ENCODE measurements at regions not wholly inside any gene's neighbourhood (a gene's known extent, or its start where the extent isn't known, plus 50 kb on each side); places are given as distances from the start of the nearest gene placed in this dataset.

- H3K9me3 ChIP-seq (ENCODE audit: control insufficient read depth, insufficient read depth, low read depth, low read length), result no peaks in the 10 kb centered on the region
- CTCF ChIA-PET, result interaction anchor here (0.6 kb wide), 1 partner anchor 233 kb away, joined by 7 read pairs; no protein-coding TSS in a partner anchor
- no peak for DNase-seq (ENCODE audit: low read depth, low spot score)
- no peaks in the 10 kb centered on the region for H3K36me3 ChIP-seq (ENCODE audit: control insufficient read depth, insufficient read depth, low read length)
- no peaks in the 10 kb centered on the region for H3K4me1 ChIP-seq (ENCODE audit: control insufficient read depth, insufficient read depth, low read length)
- intact Hi-C loops (cut with micrococcal nuclease; ENCODE audit: unreplicated experiment), result no loop called here
- no peak for ATAC-seq
- BruUV-seq (replicated peaks), result no TSS peak
- POLR2A ChIA-PET, result no interaction called here
- no peak for TF ChIP-seq SIN3A (IDR thresholded peaks at IDR 0.05; ENCODE audit: borderline replicate concordance, insufficient read depth, low read depth, low read length)
- TF ChIP-seq, protein P1, sequence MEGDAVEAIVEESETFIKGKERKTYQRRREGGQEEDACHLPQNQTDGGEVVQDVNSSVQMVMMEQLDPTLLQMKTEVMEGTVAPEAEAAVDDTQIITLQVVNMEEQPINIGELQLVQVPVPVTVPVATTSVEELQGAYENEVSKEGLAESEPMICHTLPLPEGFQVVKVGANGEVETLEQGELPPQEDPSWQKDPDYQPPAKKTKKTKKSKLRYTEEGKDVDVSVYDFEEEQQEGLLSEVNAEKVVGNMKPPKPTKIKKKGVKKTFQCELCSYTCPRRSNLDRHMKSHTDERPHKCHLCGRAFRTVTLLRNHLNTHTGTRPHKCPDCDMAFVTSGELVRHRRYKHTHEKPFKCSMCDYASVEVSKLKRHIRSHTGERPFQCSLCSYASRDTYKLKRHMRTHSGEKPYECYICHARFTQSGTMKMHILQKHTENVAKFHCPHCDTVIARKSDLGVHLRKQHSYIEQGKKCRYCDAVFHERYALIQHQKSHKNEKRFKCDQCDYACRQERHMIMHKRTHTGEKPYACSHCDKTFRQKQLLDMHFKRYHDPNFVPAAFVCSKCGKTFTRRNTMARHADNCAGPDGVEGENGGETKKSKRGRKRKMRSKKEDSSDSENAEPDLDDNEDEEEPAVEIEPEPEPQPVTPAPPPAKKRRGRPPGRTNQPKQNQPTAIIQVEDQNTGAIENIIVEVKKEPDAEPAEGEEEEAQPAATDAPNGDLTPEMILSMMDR (IDR thresholded peaks at IDR 0.05), result no peak
- TF ChIP-seq POLR2AphosphoS5 (IDR thresholded peaks at IDR 0.05; ENCODE audit: low read depth, low read length), result no peak
- no peak for TF ChIP-seq TCF7L2 (IDR thresholded peaks at IDR 0.05; ENCODE audit: low read depth, low read length)
- TF ChIP-seq, protein P2, sequence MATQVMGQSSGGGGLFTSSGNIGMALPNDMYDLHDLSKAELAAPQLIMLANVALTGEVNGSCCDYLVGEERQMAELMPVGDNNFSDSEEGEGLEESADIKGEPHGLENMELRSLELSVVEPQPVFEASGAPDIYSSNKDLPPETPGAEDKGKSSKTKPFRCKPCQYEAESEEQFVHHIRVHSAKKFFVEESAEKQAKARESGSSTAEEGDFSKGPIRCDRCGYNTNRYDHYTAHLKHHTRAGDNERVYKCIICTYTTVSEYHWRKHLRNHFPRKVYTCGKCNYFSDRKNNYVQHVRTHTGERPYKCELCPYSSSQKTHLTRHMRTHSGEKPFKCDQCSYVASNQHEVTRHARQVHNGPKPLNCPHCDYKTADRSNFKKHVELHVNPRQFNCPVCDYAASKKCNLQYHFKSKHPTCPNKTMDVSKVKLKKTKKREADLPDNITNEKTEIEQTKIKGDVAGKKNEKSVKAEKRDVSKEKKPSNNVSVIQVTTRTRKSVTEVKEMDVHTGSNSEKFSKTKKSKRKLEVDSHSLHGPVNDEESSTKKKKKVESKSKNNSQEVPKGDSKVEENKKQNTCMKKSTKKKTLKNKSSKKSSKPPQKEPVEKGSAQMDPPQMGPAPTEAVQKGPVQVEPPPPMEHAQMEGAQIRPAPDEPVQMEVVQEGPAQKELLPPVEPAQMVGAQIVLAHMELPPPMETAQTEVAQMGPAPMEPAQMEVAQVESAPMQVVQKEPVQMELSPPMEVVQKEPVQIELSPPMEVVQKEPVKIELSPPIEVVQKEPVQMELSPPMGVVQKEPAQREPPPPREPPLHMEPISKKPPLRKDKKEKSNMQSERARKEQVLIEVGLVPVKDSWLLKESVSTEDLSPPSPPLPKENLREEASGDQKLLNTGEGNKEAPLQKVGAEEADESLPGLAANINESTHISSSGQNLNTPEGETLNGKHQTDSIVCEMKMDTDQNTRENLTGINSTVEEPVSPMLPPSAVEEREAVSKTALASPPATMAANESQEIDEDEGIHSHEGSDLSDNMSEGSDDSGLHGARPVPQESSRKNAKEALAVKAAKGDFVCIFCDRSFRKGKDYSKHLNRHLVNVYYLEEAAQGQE (IDR thresholded peaks at IDR 0.05; ENCODE audit: insufficient read depth in 1 of 2, low read depth in 2 of 2, low read length in 1 of 2), result no peak
- in situ Hi-C loops (cut with HindIII; ENCODE audit: low pct_unique_long_range_greater_than_20kb, low sequenced_read_pairs), result no loop called here
- no peak overlapping the region for H3K4me3 ChIP-seq (ENCODE audit: low read depth in 2 of 2, low read length in 2 of 2)
- no peak overlapping the region for H3K27ac ChIP-seq (ENCODE audit: low read length)
- no peaks in the 10 kb centered on the region for H3K27me3 ChIP-seq (ENCODE audit: control insufficient read depth, insufficient read depth, low read length)
These were observed 85.5 kb upstream of the SSTR1 start for GRCh38 chr14:38122241-38122640.

DNA sequence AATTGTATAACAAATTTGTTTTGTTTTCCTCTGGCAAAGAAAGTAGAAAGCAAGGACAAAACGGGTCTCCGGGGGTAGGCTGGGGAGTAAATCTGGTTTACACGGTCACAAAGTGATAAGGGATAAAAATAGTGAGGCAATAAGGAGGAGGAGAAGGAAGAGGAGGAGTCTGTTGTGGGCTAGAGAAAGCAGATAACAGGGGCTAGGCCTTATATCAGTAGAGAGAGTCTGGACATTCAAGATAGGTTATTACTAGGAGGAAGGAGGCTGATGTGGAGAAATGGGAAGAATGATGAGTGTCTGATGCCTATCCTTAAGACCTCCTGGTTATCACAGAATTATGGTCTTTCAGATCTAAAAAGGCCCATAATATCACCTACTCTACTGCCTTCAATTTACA, 83.2 kb upstream of the SSTR1 start:
- Histone ChIP-seq H3K9me3 (ENCODE audit: control insufficient read depth, insufficient read depth, low read depth, low read length) (no peaks in the 10 kb centered on the region), H3K4me1 (ENCODE audit: control insufficient read depth, insufficient read depth, low read length) (no peaks in the 10 kb centered on the region), H3K36me3 (ENCODE audit: control insufficient read depth, insufficient read depth, low read length) (no peaks in the 10 kb centered on the region), H3K27me3 (ENCODE audit: control insufficient read depth, insufficient read depth, low read length) (no peaks in the 10 kb centered on the region), H3K4me3 (ENCODE audit: low read depth in 2 of 2, low read length in 2 of 2) (no peak overlapping the region), H3K27ac (ENCODE audit: low read length) (no peak overlapping the region)
- no peak for DNase-seq (ENCODE audit: low read depth, low spot score)
- ATAC-seq, result no peak
- no TSS peak for BruUV-seq (replicated peaks)
- TF ChIP-seq TCF7L2 (IDR thresholded peaks at IDR 0.05; ENCODE audit: low read depth, low read length) (no peak), POLR2AphosphoS5 (IDR thresholded peaks at IDR 0.05; ENCODE audit: low read depth, low read length) (no peak)
- TF ChIP-seq, protein P1 (IDR thresholded peaks at IDR 0.05), result no peak
- TF ChIP-seq, protein P2 (IDR thresholded peaks at IDR 0.05; ENCODE audit: insufficient read depth in 1 of 2, low read depth in 2 of 2, low read length in 1 of 2), result no peak
- in situ Hi-C loops (cut with HindIII; ENCODE audit: low pct_unique_long_range_greater_than_20kb, low sequenced_read_pairs) (no loop called here), intact Hi-C loops (cut with micrococcal nuclease; ENCODE audit: unreplicated experiment) (no loop called here)
- POLR2A ChIA-PET, result no interaction called here
- CTCF ChIA-PET, result no interaction called here
